GM10266 (cell line): ENCODE measurements at regions not wholly inside any gene's neighbourhood (a gene's known extent, or its start where the extent isn't known, plus 50 kb on each side); places are given as distances from the start of the nearest gene placed in this dataset.

Experiments used
- DNase-seq: peaks from one replicate; pipeline ENCODE4 v3.0.0; 2012; ENCODE audit errors: extremely low spot score
- CTCF ChIP-seq: IDR thresholded peaks from 2 replicates; pipeline ENCODE4 v1.5.1; 2012; ENCODE audit warnings: mild to moderate bottlenecking, low read depth; ENCODE audit not compliant: control insufficient read depth, insufficient read depth; ENCODE audit errors: missing control alignments

- DNase-seq: no peak
- TF ChIP-seq CTCF: no peak
Measured at GRCh38 chr2:19456705-19457309, 98.4 kb upstream of the OSR1 start.

GRCh38 chr2:19454125-19454524, 95.7 kb upstream of the OSR1 start:
- no peak for DNase-seq
- TF ChIP-seq CTCF: no peak

- no peak for TF ChIP-seq CTCF
- no peak for DNase-seq
Measured at GRCh38 chr2:19442731-19443130, 84.3 kb upstream of the OSR1 start.

- no peak for DNase-seq
- no peak for TF ChIP-seq CTCF
Measured at GRCh38 chr2:19439081-19439480, 80.7 kb upstream of the OSR1 start.

- TF ChIP-seq CTCF: no peak
- no peak for DNase-seq
Measured at GRCh38 chr2:19435815-19436214, 77.4 kb upstream of the OSR1 start.

- DNase-seq: no peak
- TF ChIP-seq CTCF: no peak
Measured at GRCh38 chr2:19434413-19434812, 76.0 kb upstream of the OSR1 start.

GRCh38 chr2:19426941-19427340, 68.5 kb upstream of the OSR1 start:
- no peak for TF ChIP-seq CTCF
- DNase-seq: no peak
